A673 (cell line): ENCODE measurements at regions not wholly inside any gene's neighbourhood (a gene's known extent, or its start where the extent isn't known, plus 50 kb on each side); places are given as distances from the start of the nearest gene placed in this dataset.

ENCODE experiments used
- CTCF ChIP-seq: fragments of 300-800, 200-600 bp; sonication (generic); conservative IDR thresholded peaks from 2 replicates; pipeline ENCODE4 v1.5.1; 2017; ENCODE audit warnings: low read depth, mild to moderate bottlenecking, antibody characterized with exemption, low read length, moderate library complexity, mixed read lengths
- EZH2 ChIP-seq: fragments of 200-600 bp; sonication (generic); IDR thresholded peaks from 2 replicates; pipeline ENCODE4 v1.6.1; 2017; ENCODE audit warnings: borderline replicate concordance, low read depth, mild to moderate bottlenecking, mixed read lengths, antibody characterized with exemption, low read length; ENCODE audit not compliant: poor library complexity, severe bottlenecking

DNA sequence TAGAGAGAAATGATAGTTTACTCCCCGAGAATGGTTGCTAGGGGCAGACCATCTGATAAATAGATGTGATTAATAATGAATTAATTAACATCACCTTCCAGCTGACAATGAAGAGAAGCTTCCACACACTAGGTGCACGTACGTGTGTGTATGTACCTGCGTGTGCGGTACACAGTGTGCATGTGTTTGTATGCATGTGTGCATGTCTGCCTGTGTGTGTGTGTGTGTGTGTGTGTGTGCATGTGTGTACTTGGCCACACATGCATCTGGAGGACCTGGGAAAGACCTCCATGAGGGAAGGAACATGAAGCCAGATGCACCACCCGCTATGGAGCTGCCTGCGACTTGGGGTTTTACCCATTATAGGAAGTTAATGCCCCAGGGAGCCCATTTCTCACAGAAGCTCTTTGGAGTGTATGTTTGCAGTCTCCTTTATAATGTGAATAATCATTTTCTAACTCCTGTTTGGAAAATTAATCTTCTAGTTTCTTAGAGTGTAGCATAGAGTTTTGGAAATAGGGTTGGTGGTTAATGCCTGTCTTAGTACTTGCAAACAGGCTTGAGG lies 229.1 kb downstream of the ENGASE start:
- TF ChIP-seq CTCF (no peak), EZH2 (no peak)
